Peyer's patch (tissue), 4 donors: ENCODE measurements at regions not wholly inside any gene's neighbourhood (a gene's known extent, or its start where the extent isn't known, plus 50 kb on each side); places are given as distances from the start of the nearest gene placed in this dataset.

Experiments used
- DNase-seq, 3 donors: peaks; one replicate each; pipeline ENCODE4 v3.0.0-alpha.2; 2017 to 2019
- H3K27ac ChIP-seq, 4 donors: fragments of 200-600 bp; sonication (generic); one replicate each; pipeline ENCODE4 v1.5.1; 2016 to 2019
- H3K27me3 ChIP-seq, 2 donors: fragments of 200-600 bp; sonication (generic); one replicate each; pipeline ENCODE4 v1.5.1; 2019
- H3K36me3 ChIP-seq, 3 donors: fragments of 200-600 bp; sonication (generic); one replicate each; pipeline ENCODE4 v1.5.1; 2016 to 2019
- H3K4me1 ChIP-seq, 4 donors: fragments of 200-600 bp; sonication (generic); one replicate each; pipeline ENCODE4 v1.5.1; 2016 to 2019
- H3K4me3 ChIP-seq, 4 donors: fragments of 200-600 bp; sonication (generic); 1 replicate in 3 of 4; 2 replicates in 1 of 4; pipeline ENCODE4 v1.5.1; 2016 to 2019; ENCODE audit warnings: mild to moderate bottlenecking in 1 of 4
- H3K9me3 ChIP-seq, 4 donors: fragments of 200-600 bp; sonication (generic); one replicate each; pipeline ENCODE4 v1.5.1; 2016 to 2019; ENCODE audit warnings: mild to moderate bottlenecking in 1 of 4
- POLR2A ChIP-seq, 2 donors: fragments of 450-650 bp; IDR thresholded peaks; one replicate each; pipeline ENCODE4 v1.5.1; 2017; ENCODE audit warnings: antibody characterized with exemption in 2 of 2, mild to moderate bottlenecking in 2 of 2, moderate library complexity in 2 of 2
- TF ChIP-seq, protein P1 (sequence below), 6 experiments: fragments of 450-650 bp in 4 of 6; fragments of 200-600 bp in 2 of 6; sonication (generic) in 1 of 6; IDR thresholded peaks; one replicate each; pipeline ENCODE4 v1.5.1; 2017 to 2019; ENCODE audit warnings: antibody characterized with exemption in 6 of 6, mild to moderate bottlenecking in 3 of 6, moderate library complexity in 1 of 6

DNA sequence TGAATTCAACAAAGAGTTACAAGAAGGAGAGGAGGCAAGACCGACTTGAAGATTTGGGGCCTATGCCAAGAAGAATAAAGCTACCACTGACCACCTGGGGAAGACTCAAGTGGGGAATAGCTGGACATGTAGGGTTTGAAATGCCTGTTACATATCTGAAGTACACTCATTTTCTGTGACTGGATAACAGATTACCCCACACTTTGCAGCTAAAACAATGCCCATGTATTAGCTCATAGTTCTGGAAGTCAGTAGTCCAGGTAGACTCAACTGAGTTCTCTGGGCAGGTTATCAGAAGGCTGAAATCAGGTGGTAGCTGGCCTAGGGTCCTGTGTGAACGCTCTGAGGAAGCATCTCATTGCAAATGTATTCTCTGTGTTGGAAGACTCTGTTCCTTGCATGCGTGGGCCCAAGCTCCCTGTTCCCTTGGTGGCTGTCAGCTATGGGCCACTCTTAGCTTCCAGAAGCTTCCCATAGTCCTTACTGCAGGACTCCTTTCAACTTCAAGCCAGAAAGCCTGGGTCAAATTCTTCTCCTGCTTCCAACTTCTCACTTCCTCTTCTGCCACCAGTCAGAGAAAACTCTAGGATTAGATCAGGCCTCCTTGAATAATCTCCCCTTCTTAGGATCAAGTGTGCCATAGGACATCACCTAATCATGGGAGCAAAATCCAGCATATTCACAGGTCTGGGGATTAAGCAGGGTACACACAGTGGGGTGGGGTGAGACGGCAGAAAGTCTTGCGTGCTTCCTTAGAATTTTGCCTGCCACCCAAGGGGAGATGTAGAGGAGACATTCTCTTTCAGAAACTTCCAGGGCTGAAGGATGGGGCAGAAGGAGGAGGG, 187.8 kb downstream of the SHQ1 start:
- no peaks in the 10 kb centered on the region for H3K4me1 ChIP-seq
- H3K9me3 ChIP-seq: no peaks in the 10 kb centered on the region
- H3K27me3 ChIP-seq: no peaks in the 10 kb centered on the region
- no peaks in the 10 kb centered on the region for H3K36me3 ChIP-seq
- no peak overlapping the region for H3K27ac ChIP-seq
- TF ChIP-seq, protein P1, sequence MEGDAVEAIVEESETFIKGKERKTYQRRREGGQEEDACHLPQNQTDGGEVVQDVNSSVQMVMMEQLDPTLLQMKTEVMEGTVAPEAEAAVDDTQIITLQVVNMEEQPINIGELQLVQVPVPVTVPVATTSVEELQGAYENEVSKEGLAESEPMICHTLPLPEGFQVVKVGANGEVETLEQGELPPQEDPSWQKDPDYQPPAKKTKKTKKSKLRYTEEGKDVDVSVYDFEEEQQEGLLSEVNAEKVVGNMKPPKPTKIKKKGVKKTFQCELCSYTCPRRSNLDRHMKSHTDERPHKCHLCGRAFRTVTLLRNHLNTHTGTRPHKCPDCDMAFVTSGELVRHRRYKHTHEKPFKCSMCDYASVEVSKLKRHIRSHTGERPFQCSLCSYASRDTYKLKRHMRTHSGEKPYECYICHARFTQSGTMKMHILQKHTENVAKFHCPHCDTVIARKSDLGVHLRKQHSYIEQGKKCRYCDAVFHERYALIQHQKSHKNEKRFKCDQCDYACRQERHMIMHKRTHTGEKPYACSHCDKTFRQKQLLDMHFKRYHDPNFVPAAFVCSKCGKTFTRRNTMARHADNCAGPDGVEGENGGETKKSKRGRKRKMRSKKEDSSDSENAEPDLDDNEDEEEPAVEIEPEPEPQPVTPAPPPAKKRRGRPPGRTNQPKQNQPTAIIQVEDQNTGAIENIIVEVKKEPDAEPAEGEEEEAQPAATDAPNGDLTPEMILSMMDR (IDR thresholded peaks at IDR 0.05): no peak
- no peak for TF ChIP-seq POLR2A (IDR thresholded peaks at IDR 0.05)
- DNase-seq: no peak
- H3K4me3 ChIP-seq: no peak overlapping the region

DNA sequence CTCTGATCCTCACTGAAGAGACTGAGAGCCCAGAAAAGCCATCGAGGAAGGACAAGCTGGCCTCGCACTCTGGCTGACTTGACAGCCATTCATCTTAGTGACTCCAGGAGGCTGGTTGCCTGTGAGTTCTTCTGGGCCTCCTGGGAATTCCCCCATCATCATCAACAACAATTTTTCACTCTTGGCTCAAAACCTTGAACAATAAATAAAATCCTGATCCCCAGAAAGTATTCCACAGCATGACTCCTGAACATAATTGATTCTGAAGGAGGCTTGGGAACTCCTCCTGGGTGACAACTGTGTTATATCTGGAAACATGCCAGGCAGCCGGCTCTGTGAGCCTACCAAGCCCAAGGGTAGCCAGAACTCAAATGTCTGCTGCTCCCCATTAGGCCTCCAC, 188.6 kb downstream of the SHQ1 start:
- no peak for DNase-seq
- H3K27ac ChIP-seq: no peak overlapping the region
- no peaks in the 10 kb centered on the region for H3K36me3 ChIP-seq
- TF ChIP-seq, protein P1 (IDR thresholded peaks at IDR 0.05): no peak
- TF ChIP-seq POLR2A (IDR thresholded peaks at IDR 0.05): no peak
- H3K4me1 ChIP-seq: peaks cover 0 to 4% (median 0%) of the 10 kb centered on the region in 4 donors
- H3K9me3 ChIP-seq: no peaks in the 10 kb centered on the region
- H3K4me3 ChIP-seq: no peak overlapping the region
- H3K27me3 ChIP-seq: no peaks in the 10 kb centered on the region

DNA sequence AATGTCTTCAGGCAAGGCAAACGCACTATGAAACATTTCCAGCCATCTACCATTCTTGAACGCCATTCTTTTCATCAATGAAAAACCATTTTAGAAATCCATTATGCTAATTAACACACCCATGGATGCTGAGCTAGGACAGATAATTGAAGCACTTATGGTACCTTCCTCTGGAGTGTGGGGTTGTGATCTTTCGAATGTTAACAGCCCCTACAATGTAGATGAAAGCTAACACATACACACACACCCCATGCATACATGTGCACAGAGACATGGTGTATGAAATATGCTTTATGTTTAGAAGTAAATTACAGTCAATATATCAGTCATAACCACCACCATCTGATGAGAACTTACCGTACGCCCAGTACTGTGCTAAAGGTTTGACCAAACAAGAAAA, 189.1 kb downstream of the SHQ1 start:
- no peaks in the 10 kb centered on the region for H3K36me3 ChIP-seq
- no peaks in the 10 kb centered on the region for H3K9me3 ChIP-seq
- no peak overlapping the region for H3K27ac ChIP-seq
- no peak overlapping the region for H3K4me3 ChIP-seq
- DNase-seq: no peak
- TF ChIP-seq, protein P1 (IDR thresholded peaks at IDR 0.05): no peak
- no peak for TF ChIP-seq POLR2A (IDR thresholded peaks at IDR 0.05)
- no peaks in the 10 kb centered on the region for H3K27me3 ChIP-seq
- H3K4me1 ChIP-seq: peaks cover 0 to 4% (median 0%) of the 10 kb centered on the region in 4 donors

DNA sequence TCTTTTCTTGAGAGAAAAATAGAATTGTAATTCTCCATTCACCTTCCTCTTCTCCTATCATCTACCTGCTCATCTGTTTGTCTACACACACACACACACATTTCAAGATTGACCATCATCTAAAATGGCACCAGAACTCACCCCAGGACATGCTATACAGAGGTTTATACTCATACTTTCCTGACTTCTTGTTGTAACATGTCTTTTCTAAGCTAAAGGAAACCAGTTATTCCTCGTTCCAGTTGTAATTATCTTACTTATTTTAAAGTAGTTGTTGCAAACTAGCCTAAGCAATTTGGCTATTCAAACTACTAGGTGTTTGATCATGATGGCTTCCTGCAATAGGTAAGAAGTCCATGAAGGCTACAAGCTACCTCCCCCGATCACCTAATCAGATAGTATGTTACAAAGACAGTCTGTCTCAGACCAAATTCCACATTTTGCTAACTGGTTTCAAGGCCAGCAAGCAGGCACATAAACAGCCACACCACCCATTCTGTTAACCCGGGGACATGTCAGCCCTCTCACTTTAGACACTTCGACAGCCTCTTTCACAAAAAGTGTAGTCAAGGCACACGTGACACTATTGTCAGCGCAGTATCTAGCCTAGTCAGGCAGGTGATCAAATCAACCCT, 189.7 kb downstream of the SHQ1 start:
- Histone ChIP-seq H3K27me3 (no peaks in the 10 kb centered on the region), H3K9me3 (no peaks in the 10 kb centered on the region), H3K36me3 (no peaks in the 10 kb centered on the region), H3K27ac (no peak overlapping the region), H3K4me3 (no peak overlapping the region), H3K4me1 (peaks cover 0 to 4% (median 0%) of the 10 kb centered on the region in 4 donors)
- no peak for DNase-seq
- TF ChIP-seq, protein P1 (IDR thresholded peaks at IDR 0.05): no peak
- TF ChIP-seq POLR2A (IDR thresholded peaks at IDR 0.05): no peak

DNA sequence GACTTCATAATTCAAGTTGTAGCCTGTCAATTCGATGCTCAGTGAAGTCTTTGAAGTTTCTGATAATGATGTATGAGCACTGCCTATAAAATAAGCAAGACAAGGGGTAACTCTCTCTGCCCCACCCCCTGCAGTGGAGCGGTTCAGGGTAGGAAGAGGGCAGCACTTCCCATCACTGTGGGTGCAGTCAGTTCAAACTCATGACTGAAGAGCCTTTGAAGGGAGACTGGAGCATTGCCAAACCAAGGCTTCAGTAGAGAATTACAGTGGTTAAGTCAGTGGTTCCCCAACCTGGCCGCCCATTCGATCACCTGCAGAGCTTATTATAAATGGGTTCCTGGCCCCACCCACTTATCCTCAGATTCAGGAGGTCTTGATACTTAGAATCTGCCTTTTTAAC, 190.6 kb downstream of the SHQ1 start:
- no peak for DNase-seq

DNA sequence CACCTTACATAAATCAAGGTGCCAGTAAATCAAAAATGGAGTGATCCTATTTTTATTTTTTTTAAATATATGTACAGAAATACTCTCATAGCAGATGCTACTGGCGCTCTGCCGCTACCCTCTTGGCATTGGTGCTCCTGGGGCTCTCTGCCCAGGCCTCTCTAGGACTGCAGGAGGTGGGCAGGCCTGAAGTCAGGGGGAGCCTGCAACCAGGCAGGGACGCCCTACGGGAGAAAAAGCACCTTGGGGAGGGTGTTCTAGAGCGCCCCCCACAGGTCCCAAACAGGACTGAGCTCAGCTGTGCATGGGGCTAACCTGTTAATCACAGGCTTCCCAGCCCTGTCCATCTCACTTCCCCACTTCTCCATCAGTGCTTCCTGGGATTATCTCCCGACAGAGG, 192.5 kb downstream of the SHQ1 start:
- DNase-seq: no peak
- H3K27ac ChIP-seq: no peak overlapping the region
- TF ChIP-seq, protein P1 (IDR thresholded peaks at IDR 0.05): no peak
- TF ChIP-seq POLR2A (IDR thresholded peaks at IDR 0.05): no peak
- no peaks in the 10 kb centered on the region for H3K36me3 ChIP-seq
- no peak overlapping the region for H3K4me3 ChIP-seq
- no peaks in the 10 kb centered on the region for H3K9me3 ChIP-seq
- peaks cover 0 to 4% (median 0%) of the 10 kb centered on the region in 4 donors for H3K4me1 ChIP-seq
- H3K27me3 ChIP-seq: no peaks in the 10 kb centered on the region

More for the DNA sequence above, 190.6 kb downstream of the SHQ1 start:
- Histone ChIP-seq H3K4me3 (no peak overlapping the region), H3K27me3 (no peaks in the 10 kb centered on the region), H3K27ac (no peak overlapping the region), H3K4me1 (peaks cover 0 to 4% (median 0%) of the 10 kb centered on the region in 4 donors), H3K9me3 (no peaks in the 10 kb centered on the region), H3K36me3 (no peaks in the 10 kb centered on the region)
- TF ChIP-seq POLR2A (IDR thresholded peaks at IDR 0.05): no peak
